MCF 10A (cell line): ENCODE measurements at regions not wholly inside any gene's neighbourhood (a gene's known extent, or its start where the extent isn't known, plus 50 kb on each side); places are given as distances from the start of the nearest gene placed in this dataset.

Experiments
- BruUV-seq: library from RNA; stranded (reverse); fragments of 400-500 nt; replicated peaks from 2 replicates; lab custom pipeline; 2021; lab: Mats Ljungman, UMichigan
- CTCF ChIA-PET: fragments of 300-600 bp; sonication (Branson Sonifier 250); formaldehyde crosslinking; extraction: SDS; loops from one replicate; lab custom pipeline; 2021; ENCODE audit warnings: antibody characterized with exemption, inconsistent platforms; lab: Yijun Ruan, JAX
- POLR2A ChIA-PET: fragments of 300-600, 350-650 bp; sonication (Branson Sonifier 250); formaldehyde crosslinking; extraction: SDS; loops from one replicate; lab custom pipeline; 2020; ENCODE audit warnings: antibody characterized with exemption, inconsistent platforms; lab: Yijun Ruan, JAX
- DNase-seq: peaks from one replicate; pipeline ENCODE4 v3.0.0-alpha.2; 2018; ENCODE audit not compliant: unreplicated experiment
- H3K27ac Mint-ChIP-seq: one replicate; pipeline ENCODE4 v1.8.0; 2022; ENCODE audit warnings: mild to moderate bottlenecking, low read depth, mixed read lengths; ENCODE audit not compliant: unreplicated experiment
- H3K27me3 Mint-ChIP-seq: one replicate; pipeline ENCODE4 v1.8.0; 2022; ENCODE audit warnings: mixed read lengths; ENCODE audit not compliant: insufficient read depth, unreplicated experiment
- H3K36me3 Mint-ChIP-seq: one replicate; pipeline ENCODE4 v1.8.0; 2022; ENCODE audit warnings: mild to moderate bottlenecking, moderate library complexity, mixed read lengths; ENCODE audit not compliant: insufficient read depth, unreplicated experiment
- H3K4me1 Mint-ChIP-seq: one replicate; pipeline ENCODE4 v1.8.0; 2022; ENCODE audit warnings: mixed read lengths; ENCODE audit not compliant: insufficient read depth, unreplicated experiment
- H3K4me3 Mint-ChIP-seq: one replicate; pipeline ENCODE4 v1.8.0; 2022; ENCODE audit warnings: mild to moderate bottlenecking, moderate library complexity, mixed read lengths; ENCODE audit not compliant: unreplicated experiment
- H3K9me3 Mint-ChIP-seq: one replicate; pipeline ENCODE4 v1.8.0; 2022; ENCODE audit warnings: mixed read lengths; ENCODE audit not compliant: unreplicated experiment
- CTCF ChIP-seq: fragments of 200-600 bp; IDR thresholded peaks from one replicate; pipeline ENCODE4 v1.8.0; 2022; ENCODE audit warnings: antibody characterized with exemption, mild to moderate bottlenecking; ENCODE audit not compliant: unreplicated experiment
- intact Hi-C: fragments of 100-400 bp; cut with micrococcal nuclease; formaldehyde crosslinking; loops from 2 replicates; pipeline ENCODE4 v1.14.1; 2022

DNA sequence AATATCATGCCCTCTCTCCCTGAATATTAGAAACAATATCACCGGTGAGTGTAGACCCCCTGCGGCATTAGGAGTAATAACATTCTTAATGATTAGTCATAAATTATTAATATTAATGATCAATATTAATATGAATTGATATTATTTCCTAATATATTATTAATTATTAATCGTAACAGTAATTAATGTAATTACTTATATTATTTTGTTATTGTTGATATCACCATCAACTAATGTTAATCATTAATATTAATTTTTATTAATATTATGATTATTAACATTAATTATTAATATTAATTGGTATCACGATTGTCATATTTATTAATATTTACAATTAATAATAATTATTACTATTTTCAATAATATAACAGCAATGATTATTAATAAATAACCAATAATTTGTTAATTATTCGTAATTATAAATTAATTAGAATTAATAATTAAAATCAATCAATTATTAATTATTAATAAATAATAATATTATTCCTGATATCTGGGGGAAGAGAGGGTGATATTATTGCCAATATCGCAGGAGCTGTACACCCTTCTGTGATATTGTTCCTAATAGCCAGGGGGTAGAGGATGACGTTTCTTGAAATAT lies 528.8 kb upstream of the PCDH20 start:
- H3K36me3 Mint-ChIP-seq, result peaks cover 4% of the 10 kb centered on the region
- H3K27me3 Mint-ChIP-seq, result peaks cover 56% of the 10 kb centered on the region
- TF ChIP-seq CTCF, result no peak
- no peak overlapping the region for H3K27ac Mint-ChIP-seq
- H3K4me1 Mint-ChIP-seq, result no peaks in the 10 kb centered on the region
- intact Hi-C loops, result no loop called here
- H3K4me3 Mint-ChIP-seq, result no peak overlapping the region
- POLR2A ChIA-PET, result no interaction called here
- H3K9me3 Mint-ChIP-seq, result peaks cover 12% of the 10 kb centered on the region
- no peak for DNase-seq
- CTCF ChIA-PET, result no interaction called here
- no TSS peak for BruUV-seq

DNA sequence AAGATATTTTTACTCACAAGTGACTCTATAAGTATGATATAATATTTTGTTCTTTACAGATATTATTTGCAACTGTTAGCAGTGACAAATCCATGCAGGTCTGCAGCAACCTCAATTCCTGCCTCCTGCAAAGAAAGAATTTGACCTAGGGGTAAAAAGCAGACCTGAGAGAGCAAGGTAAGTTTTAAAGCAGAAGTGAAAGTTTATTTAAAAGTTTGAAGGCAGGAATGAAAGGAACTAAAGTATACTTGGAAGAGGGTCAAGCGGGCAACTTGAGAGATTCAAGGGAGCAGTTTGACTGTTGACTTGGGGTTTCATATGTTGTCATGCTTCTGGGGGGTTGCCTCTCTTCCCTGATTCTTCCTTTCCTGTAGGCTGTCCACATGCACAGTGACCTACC lies 520.1 kb upstream of the PCDH20 start:
- H3K9me3 Mint-ChIP-seq, result no peaks in the 10 kb centered on the region
- POLR2A ChIA-PET, result no interaction called here
- peaks cover 28% of the 10 kb centered on the region for H3K27me3 Mint-ChIP-seq
- intact Hi-C loops, result no loop called here
- CTCF ChIA-PET, result no interaction called here
- no peaks in the 10 kb centered on the region for H3K4me1 Mint-ChIP-seq
- no TSS peak for BruUV-seq
- H3K36me3 Mint-ChIP-seq, result no peaks in the 10 kb centered on the region
- H3K27ac Mint-ChIP-seq, result no peak overlapping the region
- TF ChIP-seq CTCF, result no peak
- DNase-seq, result no peak
- H3K4me3 Mint-ChIP-seq, result no peak overlapping the region

GRCh38 chr13:61927648-61928047 lies 512.0 kb upstream of the PCDH20 start:
- ChIA-PET CTCF (no interaction called here), POLR2A (no interaction called here)
- BruUV-seq, result no TSS peak
- intact Hi-C loops, result no loop called here
- TF ChIP-seq CTCF, result no peak
- H3K27me3 Mint-ChIP-seq, result peaks cover 28% of the 10 kb centered on the region
- H3K27ac Mint-ChIP-seq, result no peak overlapping the region
- no peaks in the 10 kb centered on the region for H3K4me1 Mint-ChIP-seq
- H3K36me3 Mint-ChIP-seq, result no peaks in the 10 kb centered on the region
- H3K9me3 Mint-ChIP-seq, result peaks cover 9% of the 10 kb centered on the region
- no peak overlapping the region for H3K4me3 Mint-ChIP-seq
- DNase-seq, result no peak

- intact Hi-C loops, result no loop called here
- CTCF ChIA-PET, result no interaction called here
- H3K9me3 Mint-ChIP-seq, result peaks cover under 1% of the 10 kb centered on the region
- no peaks in the 10 kb centered on the region for H3K27me3 Mint-ChIP-seq
- DNase-seq, result no peak
- no peak overlapping the region for H3K27ac Mint-ChIP-seq
- H3K4me3 Mint-ChIP-seq, result no peak overlapping the region
- no peaks in the 10 kb centered on the region for H3K4me1 Mint-ChIP-seq
- POLR2A ChIA-PET, result interaction anchor here (0.6 kb wide), 1 partner anchor 14 kb away, joined by 4 read pairs; no protein-coding TSS in a partner anchor
- TF ChIP-seq CTCF, result no peak
- H3K36me3 Mint-ChIP-seq, result no peaks in the 10 kb centered on the region
- no TSS peak for BruUV-seq
These were observed 503.2 kb upstream of the PCDH20 start for GRCh38 chr13:61918841-61919240.
